SK-N-SH (cell line): ENCODE measurements at regions not wholly inside any gene's neighbourhood (a gene's known extent, or its start where the extent isn't known, plus 50 kb on each side); places are given as distances from the start of the nearest gene placed in this dataset.
"Not testable (repeated sequence)": the region's sequence is repeated elsewhere in the genome, so short reads cannot be mapped to it uniquely, and the experiment has no call there.

Experiments
- CTCF ChIA-PET: fragments of 300-600, 350-600 bp; formaldehyde crosslinking; extraction: SDS; loops from one replicate; lab custom pipeline; 2021; lab: Yijun Ruan, JAX
- POLR2A ChIA-PET: fragments of 350-600 bp; sonication (Branson Sonifier 250); formaldehyde crosslinking; extraction: SDS; loops from one replicate; lab custom pipeline; 2020; ENCODE audit warnings: antibody characterized with exemption, inconsistent platforms; lab: Yijun Ruan, JAX
- DNase-seq: peaks from one replicate; pipeline ENCODE4 v3.0.0; 2012
- H2AFZ ChIP-seq: fragments of 200-600 bp; sonication (generic); 2 replicates; pipeline ENCODE4 v1.8.1; 2016; ENCODE audit warnings: antibody characterized with exemption, mild to moderate bottlenecking, low read depth
- H3F3A ChIP-seq: fragments of 200-600 bp; sonication (generic); replicated peaks from 2 replicates; pipeline ENCODE3; 2016; ENCODE audit warnings: antibody characterized with exemption, mild to moderate bottlenecking; ENCODE audit not compliant: insufficient read depth
- H3K27ac ChIP-seq, 2 experiments: fragments of 200-500 bp in 1 of 2; fragments of 200-600 bp in 1 of 2; sonication (Bioruptor generic) in 1 of 2; sonication (generic), shearing (Covaris generic) in 1 of 2; 2 replicates each; pipeline versions ENCODE4 v1.5.1 to v1.6.1; 2014 to 2016; ENCODE audit warnings: low read depth in 2 of 2, inconsistent platforms in 1 of 2, low read length in 1 of 2, mild to moderate bottlenecking in 1 of 2, mixed read lengths in 1 of 2
- H3K27me3 ChIP-seq: fragments of 200-600 bp; sonication (generic), shearing (Covaris generic); 2 replicates; pipeline ENCODE4 v1.6.1; 2016; ENCODE audit warnings: mixed run types; ENCODE audit not compliant: insufficient read depth
- H3K36me3 ChIP-seq, 2 experiments: fragments of 200-500 bp in 1 of 2; fragments of 200-600 bp in 1 of 2; sonication (Bioruptor generic) in 1 of 2; sonication (generic) in 1 of 2; replicated peaks in 1 of 2; 2 replicates each; pipeline versions ENCODE3 to v1.5.1; 2014 to 2016; ENCODE audit warnings: low read length in 1 of 2, mild to moderate bottlenecking in 1 of 2; ENCODE audit not compliant: insufficient read depth in 2 of 2, control insufficient read depth in 1 of 2
- H3K4me1 ChIP-seq, 2 experiments: fragments of 200-500 bp in 1 of 2; fragments of 200-600 bp in 1 of 2; sonication (Bioruptor generic) in 1 of 2; sonication (generic), shearing (Covaris generic) in 1 of 2; 2 replicates each; pipeline versions ENCODE4 v1.5.1 to v1.6.1; 2014 to 2016; ENCODE audit warnings: low read depth in 1 of 2, low read length in 1 of 2, mixed run types in 1 of 2; ENCODE audit not compliant: insufficient read depth in 2 of 2, control insufficient read depth in 1 of 2
- H3K4me2 ChIP-seq: fragments of 200-600 bp; sonication (generic), shearing (Covaris generic); 2 replicates; pipeline ENCODE4 v1.6.1; 2017; ENCODE audit warnings: mixed run types
- H3K4me3 ChIP-seq, 2 experiments: fragments of 200-500 bp in 1 of 2; fragments of 200-600 bp in 1 of 2; sonication (Bioruptor generic) in 1 of 2; sonication (generic), shearing (Covaris generic) in 1 of 2; 2 replicates each; pipeline versions ENCODE4 v1.5.1 to v1.8.1; 2014 to 2016; ENCODE audit warnings: low read depth in 2 of 2, inconsistent platforms in 1 of 2, low read length in 1 of 2, mild to moderate bottlenecking in 1 of 2, mixed read lengths in 1 of 2, moderate library complexity in 1 of 2
- H3K79me2 ChIP-seq: fragments of 200-600 bp; sonication (generic); 2 replicates; pipeline ENCODE4 v1.8.1; 2017; ENCODE audit warnings: mild to moderate bottlenecking; ENCODE audit not compliant: insufficient read depth
- H3K9ac ChIP-seq: fragments of 200-600 bp; sonication (generic); 2 replicates; pipeline ENCODE4 v1.6.1; 2017; ENCODE audit warnings: mixed run types
- H3K9me2 ChIP-seq: fragments of 200-600 bp; sonication (generic); 2 replicates; pipeline ENCODE4 v1.6.1; 2017; ENCODE audit warnings: mixed run types
- H3K9me3 ChIP-seq: fragments of 200-600 bp; sonication (generic); 2 replicates; pipeline ENCODE4 v1.6.1; 2017; ENCODE audit warnings: mixed run types, mild to moderate bottlenecking, moderate library complexity
- H4K20me1 ChIP-seq: fragments of 200-600 bp; sonication (generic); 2 replicates; pipeline ENCODE4 v1.6.1; 2017; ENCODE audit warnings: mild to moderate bottlenecking, mixed run types; ENCODE audit not compliant: insufficient read depth
- EP300 ChIP-seq, 2 experiments: IDR thresholded peaks; 2 replicates each; pipeline versions ENCODE4 v1.4.0 to v1.6.1; 2012; ENCODE audit warnings: borderline replicate concordance in 1 of 2, low read depth in 1 of 2, low read length in 1 of 2
- WGBS: methylation state at CpG from one replicate; pipeline ENCODE4 v1.1.6; 2017; ENCODE audit warnings: low lambda C conversion rate; 5-methylcytosine and 5-hydroxymethylcytosine counted together

DNA sequence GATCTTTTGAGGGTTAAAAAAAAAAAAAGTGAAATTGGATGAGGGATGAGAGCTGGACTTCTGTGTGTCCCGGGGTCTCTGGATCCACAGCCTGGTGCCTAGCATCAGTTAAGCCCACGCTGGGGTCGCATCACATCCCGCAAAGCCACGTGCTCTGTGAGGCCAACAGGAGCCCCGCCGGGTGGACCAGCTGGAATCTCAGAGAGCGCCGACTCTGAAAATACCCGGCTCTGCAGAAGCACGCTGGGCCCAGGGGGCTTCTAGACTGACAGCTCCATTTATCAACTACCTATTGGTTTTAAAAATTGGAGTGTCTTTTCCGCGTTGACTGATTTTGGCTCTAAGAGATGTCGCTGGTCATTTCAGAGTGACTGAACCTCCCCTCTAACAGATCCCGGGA, 164.1 kb upstream of the PLGLB2 start:
- H3K79me2 ChIP-seq, CTCF ChIA-PET, H3F3A ChIP-seq, H3K4me3 ChIP-seq, H3K4me1 ChIP-seq, H4K20me1 ChIP-seq, POLR2A ChIA-PET, H3K4me2 ChIP-seq, DNase-seq, H3K9ac ChIP-seq, H3K27me3 ChIP-seq, H3K27ac ChIP-seq, H3K36me3 ChIP-seq, H3K9me2 ChIP-seq, H2AFZ ChIP-seq, H3K9me3 ChIP-seq: not testable (repeated sequence)
- WGBS: 85% methylated on average over 12 of the region's 15 CpGs

DNA sequence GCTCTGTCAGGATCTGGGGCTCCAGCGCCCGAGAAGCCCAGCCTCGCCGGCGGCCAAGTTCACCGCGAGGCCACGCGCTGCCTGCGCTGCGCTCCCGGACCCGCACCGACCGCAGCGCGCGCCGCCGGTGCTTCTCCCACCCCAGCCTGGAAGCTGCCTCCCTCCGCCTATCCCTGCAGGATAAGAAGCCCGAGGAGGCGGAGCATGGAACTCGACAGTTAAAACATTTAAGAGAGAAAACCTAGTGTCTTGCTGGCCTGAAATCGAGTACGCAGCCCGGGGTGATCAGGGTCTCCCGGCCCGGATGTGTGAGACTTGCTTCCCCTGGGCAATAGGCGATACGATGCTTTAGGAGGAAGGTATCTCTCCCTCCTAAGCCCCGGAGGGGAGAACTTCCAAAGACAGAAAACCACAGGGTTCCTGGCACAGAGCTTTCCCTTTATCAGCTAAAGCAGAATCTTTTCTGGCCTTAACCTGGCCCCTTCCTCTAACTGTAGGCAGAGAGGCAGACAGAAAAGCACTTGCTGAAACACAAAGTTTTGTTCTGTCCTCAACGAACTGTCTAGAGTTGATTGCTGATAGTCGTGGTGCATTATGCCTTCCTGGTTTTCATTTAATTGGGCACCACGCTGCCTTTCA, 163.5 kb upstream of the PLGLB2 start:
- H3K4me2 ChIP-seq, POLR2A ChIA-PET, H4K20me1 ChIP-seq, H3K27ac ChIP-seq, H3K4me1 ChIP-seq, H3K27me3 ChIP-seq, H3K9me2 ChIP-seq, H3K4me3 ChIP-seq, CTCF ChIA-PET, H3K9ac ChIP-seq, H3K36me3 ChIP-seq, H3K9me3 ChIP-seq, H2AFZ ChIP-seq, H3K79me2 ChIP-seq, H3F3A ChIP-seq: not testable (repeated sequence)
- 89% methylated on average over 21 of the region's 35 CpGs for WGBS
- DNase-seq: peak; percentile 3

DNA sequence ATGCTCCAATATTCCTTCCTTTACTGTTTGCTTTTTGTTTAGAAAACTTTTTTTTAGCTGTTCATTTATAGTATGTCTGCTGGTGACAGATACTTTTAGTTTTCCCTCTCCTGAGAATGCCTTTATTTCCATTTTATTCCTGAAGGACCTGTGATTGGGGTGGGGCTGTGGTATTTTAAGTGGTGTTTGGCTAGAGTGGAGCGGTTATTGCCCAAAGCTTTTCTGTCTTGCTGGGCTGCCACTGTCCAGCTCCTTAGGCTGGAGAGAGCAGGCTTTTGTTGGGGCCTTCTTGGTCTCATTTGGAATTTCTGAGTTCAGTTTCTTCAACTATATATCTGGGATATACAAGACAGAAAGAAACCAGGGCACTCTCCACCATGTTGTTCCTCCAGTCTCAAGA, 160.0 kb upstream of the PLGLB2 start:
- H3K9me2 ChIP-seq, H2AFZ ChIP-seq, CTCF ChIA-PET, H3K9ac ChIP-seq, DNase-seq, H3K4me2 ChIP-seq, H3K4me3 ChIP-seq, H3K27ac ChIP-seq, H3K79me2 ChIP-seq, H3F3A ChIP-seq, POLR2A ChIA-PET, H3K4me1 ChIP-seq, H3K36me3 ChIP-seq, H3K9me3 ChIP-seq, H3K27me3 ChIP-seq, H4K20me1 ChIP-seq: not testable (repeated sequence)
- WGBS: 63% methylated on average over 1 of the region's 1 CpG

DNA sequence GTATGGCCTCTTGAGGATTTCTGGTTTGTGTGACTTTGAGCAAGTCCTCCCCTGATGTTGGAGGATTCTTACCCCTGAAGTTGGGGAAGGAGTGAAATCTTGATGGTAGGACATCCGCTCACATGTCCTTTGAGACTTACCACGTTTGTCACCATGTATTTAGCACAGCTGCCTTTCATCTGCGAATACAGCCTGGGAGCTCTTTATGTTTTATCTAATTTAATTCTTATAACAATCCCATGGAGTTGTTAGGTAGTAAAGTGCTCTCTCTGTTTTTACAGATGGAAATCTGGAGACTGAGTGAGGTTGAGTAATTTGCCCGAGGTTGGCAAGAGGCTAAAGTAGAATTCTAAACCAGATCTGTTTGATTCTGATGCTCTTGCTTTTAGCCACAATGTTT, 154.9 kb upstream of the PLGLB2 start:
- H2AFZ ChIP-seq, H3K9ac ChIP-seq, H3K27me3 ChIP-seq, DNase-seq, H3K4me1 ChIP-seq, POLR2A ChIA-PET, H3K9me3 ChIP-seq, H3K4me2 ChIP-seq: not testable (repeated sequence)
- H3K27ac ChIP-seq: peak overlapping the region; percentile 40 to 98; a peak in 3 of 4 replicates
- TF ChIP-seq EP300 (IDR thresholded peaks at IDR 0.05; ENCODE audit: borderline replicate concordance in 1 of 2, low read depth in 1 of 2, low read length in 1 of 2): peak in 1 of 2 experiments; percentile 61; a peak in 2 of 4 replicates
- TF ChIP-seq, all 33 proteins: peak for 1; not testable (repeated sequence) for 32
- H3K36me3 ChIP-seq, H3K9me2 ChIP-seq, H3K4me3 ChIP-seq, H3F3A ChIP-seq, CTCF ChIA-PET, H4K20me1 ChIP-seq, H3K79me2 ChIP-seq: not testable (repeated sequence)
- WGBS: 54% methylated on average over 4 of the region's 4 CpGs
